Keratinocyte (primary cell): ENCODE measurements at regions not wholly inside any gene's neighbourhood (a gene's known extent, or its start where the extent isn't known, plus 50 kb on each side); places are given as distances from the start of the nearest gene placed in this dataset.

Experiments
- DNase-seq: peaks from one replicate; pipeline ENCODE4 v3.0.0-alpha.2; 2011; ENCODE audit warnings: low read depth, missing footprints, low spot score
- FAIRE-seq: peaks from 2 replicates; lab custom pipeline; 2011; peaks lifted over from hg19 to GRCh38; lab: Jason Lieb, UNC
- H2AFZ ChIP-seq: 2 replicates; pipeline ENCODE4 v1.6.0; 2012; ENCODE audit warnings: low read length, control low read depth, inconsistent platforms; ENCODE audit not compliant: control insufficient read depth
- H3K27ac ChIP-seq: 2 replicates; pipeline ENCODE4 v1.5.1; 2011; ENCODE audit warnings: low read length; ENCODE audit not compliant: control insufficient read depth, insufficient read depth
- H3K27me3 ChIP-seq: 3 replicates; pipeline ENCODE4 v1.6.0; 2011; ENCODE audit warnings: low read length; ENCODE audit not compliant: control insufficient read depth, insufficient read depth; ENCODE audit errors: extremely low read depth
- H3K36me3 ChIP-seq, 2 experiments: 2 replicates in 1 of 2; 3 replicates in 1 of 2; pipeline ENCODE4 v1.5.1; 2011; ENCODE audit warnings: low read length in 2 of 2, mild to moderate bottlenecking in 1 of 2; ENCODE audit not compliant: control insufficient read depth in 2 of 2, insufficient read depth in 2 of 2; ENCODE audit errors: extremely low read depth in 1 of 2
- H3K4me1 ChIP-seq: 3 replicates; pipeline ENCODE4 v1.5.1; 2011; ENCODE audit warnings: low read length; ENCODE audit not compliant: control insufficient read depth, insufficient read depth; ENCODE audit errors: extremely low read depth
- H3K4me2 ChIP-seq: 3 replicates; pipeline ENCODE4 v1.6.0; 2011; ENCODE audit warnings: low read depth, low read length; ENCODE audit not compliant: control insufficient read depth, insufficient read depth; ENCODE audit errors: extremely low read depth
- H3K4me3 ChIP-seq, 3 experiments: fragments of 200-600 bp in 1 of 3; sonication (generic) in 1 of 3; 2 replicates in 2 of 3; 3 replicates in 1 of 3; pipeline ENCODE4 v1.5.1; 2011 to 2016; ENCODE audit warnings: low read length in 3 of 3, mild to moderate bottlenecking in 3 of 3, control low read depth in 2 of 3, inconsistent platforms in 1 of 3, low read depth in 1 of 3, mixed read lengths in 1 of 3, mixed run types in 1 of 3, moderate library complexity in 1 of 3; ENCODE audit not compliant: control insufficient read depth in 2 of 3, insufficient read depth in 2 of 3; ENCODE audit errors: extremely low read depth in 1 of 3
- H3K79me2 ChIP-seq: 2 replicates; pipeline ENCODE4 v1.6.0; 2012; ENCODE audit warnings: low read length; ENCODE audit not compliant: control insufficient read depth, insufficient read depth
- H3K9ac ChIP-seq: 3 replicates; pipeline ENCODE4 v1.6.0; 2011; ENCODE audit warnings: low read length; ENCODE audit not compliant: control insufficient read depth, insufficient read depth; ENCODE audit errors: extremely low read depth
- H3K9me1 ChIP-seq: 3 replicates; pipeline ENCODE4 v1.6.0; 2011; ENCODE audit warnings: low read length; ENCODE audit not compliant: control insufficient read depth, insufficient read depth; ENCODE audit errors: extremely low read depth
- H3K9me3 ChIP-seq: 2 replicates; pipeline ENCODE4 v1.5.1; 2012; ENCODE audit warnings: low read depth, low read length; ENCODE audit not compliant: control insufficient read depth
- H4K20me1 ChIP-seq: 3 replicates; pipeline ENCODE4 v1.6.0; 2011; ENCODE audit warnings: low read length; ENCODE audit not compliant: control insufficient read depth, insufficient read depth; ENCODE audit errors: extremely low read depth
- CTCF ChIP-seq, 3 experiments: IDR thresholded peaks in 1 of 3; conservative IDR thresholded peaks in 1 of 3; optimal IDR thresholded peaks in 1 of 3; 2 replicates in 2 of 3; 3 replicates in 1 of 3; pipeline versions ENCODE3 to v1.5.1; 2011; ENCODE audit warnings: low read length in 3 of 3, mild to moderate bottlenecking in 3 of 3, moderate library complexity in 2 of 3, control low read depth in 1 of 3, inconsistent platforms in 1 of 3; ENCODE audit not compliant: insufficient read depth in 2 of 3; ENCODE audit errors: extremely low read depth in 1 of 3
- EZH2 ChIP-seq: IDR thresholded peaks from one replicate; pipeline ENCODE4 v1.6.1; 2012; ENCODE audit warnings: inconsistent platforms, mild to moderate bottlenecking, low read length, moderate library complexity
- dilution Hi-C: fragments of 300-500 bp; cut with MboI; formaldehyde crosslinking; loops from one replicate; pipeline ENCODE4 v1.7.0; 2020; ENCODE audit warnings: low sequenced_read_pairs; ENCODE audit not compliant: extremely low pct_ligation_motif_present

- Histone ChIP-seq H3K4me1 (no peaks in the 10 kb centered on the region), H3K27me3 (no peaks in the 10 kb centered on the region), H3K79me2 (no peaks in the 10 kb centered on the region), H3K36me3 (no peaks in the 10 kb centered on the region), H4K20me1 (no peaks in the 10 kb centered on the region), H3K9me1 (no peaks in the 10 kb centered on the region), H3K4me3 (no peak overlapping the region), H3K4me2 (no peak overlapping the region), H3K27ac (no peak overlapping the region), H2AFZ (no peak overlapping the region), H3K9ac (no peak overlapping the region), H3K9me3 (no peaks in the 10 kb centered on the region)
- no peak for FAIRE-seq
- dilution Hi-C loops, result no loop called here
- DNase-seq, result no peak
- TF ChIP-seq CTCF (optimal IDR thresholded peaks at IDR 0.05 in 1 of 3, IDR thresholded peaks at IDR 0.05 in 1 of 3, conservative IDR thresholded peaks at IDR 0.05 in 1 of 3; ENCODE audit: extremely low read depth in 1 of 3, insufficient read depth in 2 of 3, low read length in 3 of 3), result no peak
- TF ChIP-seq EZH2, result no peak
Observed at GRCh38 chr5:125517973-125518550, 771.6 kb upstream of the ZNF608 start.

GRCh38 chr5:125521289-125521688, 774.9 kb upstream of the ZNF608 start:
- no peaks in the 10 kb centered on the region for H3K9me3 ChIP-seq
- no peaks in the 10 kb centered on the region for H4K20me1 ChIP-seq
- H3K79me2 ChIP-seq, result no peaks in the 10 kb centered on the region
- no peaks in the 10 kb centered on the region for H3K9me1 ChIP-seq
- no peak overlapping the region for H2AFZ ChIP-seq
- H3K4me1 ChIP-seq, result no peaks in the 10 kb centered on the region
- no peaks in the 10 kb centered on the region for H3K27me3 ChIP-seq
- TF ChIP-seq EZH2 (no peak), CTCF (optimal IDR thresholded peaks at IDR 0.05 in 1 of 3, IDR thresholded peaks at IDR 0.05 in 1 of 3, conservative IDR thresholded peaks at IDR 0.05 in 1 of 3; ENCODE audit: extremely low read depth in 1 of 3, insufficient read depth in 2 of 3, low read length in 3 of 3) (no peak)
- dilution Hi-C loops, result no loop called here
- no peak overlapping the region for H3K4me3 ChIP-seq
- FAIRE-seq (no peak), DNase-seq (no peak)
- no peak overlapping the region for H3K4me2 ChIP-seq
- no peaks in the 10 kb centered on the region for H3K36me3 ChIP-seq
- no peak overlapping the region for H3K27ac ChIP-seq
- no peak overlapping the region for H3K9ac ChIP-seq
